ENCODE measurements at regions not wholly inside any gene's neighbourhood (a gene's known extent, or its start where the extent isn't known, plus 50 kb on each side); places are given as distances from the start of the nearest gene placed in this dataset.

DNA sequence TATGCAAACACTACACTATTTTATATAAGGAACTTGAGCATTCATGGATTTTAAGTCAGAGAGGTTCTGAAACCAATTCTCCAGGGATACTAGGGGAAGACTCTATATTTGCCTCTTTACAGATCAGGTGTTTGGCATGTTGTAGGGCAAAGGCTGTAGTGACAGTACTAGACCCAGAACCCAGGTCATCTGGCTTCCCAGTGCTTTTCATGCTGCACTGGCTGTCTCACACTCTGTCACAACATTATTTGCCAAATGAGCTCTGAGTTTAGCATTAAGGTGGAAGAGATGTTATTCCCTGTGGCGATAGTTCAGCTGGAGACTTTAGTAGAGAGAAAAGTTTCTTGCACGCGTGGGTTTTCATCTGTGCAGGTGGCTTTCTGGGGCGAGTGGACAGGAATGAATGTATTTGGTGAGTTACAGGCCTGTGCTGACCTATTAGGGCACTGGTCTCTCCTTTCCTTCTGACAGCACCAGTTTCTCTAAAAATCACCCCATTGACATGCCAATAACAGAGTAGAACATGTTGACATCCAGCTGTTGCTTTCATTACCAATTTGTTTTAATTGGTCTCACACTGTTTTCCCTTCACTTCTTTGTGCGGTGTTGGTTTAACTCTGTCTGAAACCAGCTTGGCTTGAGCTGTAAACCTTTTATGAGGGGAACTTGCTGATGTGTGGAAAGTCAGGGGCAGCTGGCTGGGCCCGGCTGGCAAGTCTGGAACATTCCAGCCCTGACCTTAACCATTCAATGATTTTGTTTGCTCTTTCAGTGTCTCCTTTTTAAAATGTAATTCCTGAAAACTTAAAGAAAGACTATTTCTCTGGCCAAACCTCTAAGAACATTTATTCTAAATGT, 643.0 kb upstream of the FAM98A start (continued):
- TF ChIP-seq, protein P1, sequence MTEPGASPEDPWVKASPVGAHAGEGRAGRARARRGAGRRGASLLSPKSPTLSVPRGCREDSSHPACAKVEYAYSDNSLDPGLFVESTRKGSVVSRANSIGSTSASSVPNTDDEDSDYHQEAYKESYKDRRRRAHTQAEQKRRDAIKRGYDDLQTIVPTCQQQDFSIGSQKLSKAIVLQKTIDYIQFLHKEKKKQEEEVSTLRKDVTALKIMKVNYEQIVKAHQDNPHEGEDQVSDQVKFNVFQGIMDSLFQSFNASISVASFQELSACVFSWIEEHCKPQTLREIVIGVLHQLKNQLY (CRISPR knock-in tag; IDR thresholded peaks at IDR 0.05), result no peak
- TF ChIP-seq TEAD4 (CRISPR knock-in tag; IDR thresholded peaks at IDR 0.05), result no peak

DNA sequence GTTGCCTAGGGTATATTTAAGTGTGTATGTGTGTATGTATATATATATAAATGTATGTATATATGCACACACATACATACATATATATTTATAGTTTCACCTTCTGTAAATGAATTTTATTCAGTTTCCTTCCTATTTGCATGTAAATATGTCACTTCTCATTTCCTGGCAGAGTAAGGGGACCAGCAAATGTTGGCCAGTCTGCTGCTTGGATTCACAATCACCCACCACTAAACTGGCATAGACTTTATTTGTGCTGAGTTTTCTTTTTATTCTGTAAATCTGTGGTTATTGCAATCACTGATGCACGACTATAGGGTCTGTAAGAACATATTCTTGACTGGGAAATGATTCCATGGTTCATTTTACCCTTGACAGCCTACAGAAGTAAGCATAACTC, 640.4 kb upstream of the FAM98A start:
- POLR2A ChIA-PET, result no interaction called here
- H3K27ac Mint-ChIP-seq, result no peak overlapping the region

More for the DNA sequence above, 640.4 kb upstream of the FAM98A start:
- peaks cover 34% of the 10 kb centered on the region for H3K9me3 Mint-ChIP-seq
- peaks cover 10% of the 10 kb centered on the region for H3K4me1 Mint-ChIP-seq
- peaks cover 15% of the 10 kb centered on the region for H3K36me3 Mint-ChIP-seq
- ATAC-seq, result no peak
- no peak overlapping the region for H3K4me3 Mint-ChIP-seq
- no peak for TF ChIP-seq MYBL2 (CRISPR knock-in tag; IDR thresholded peaks at IDR 0.05)
- TF ChIP-seq FOXP1 (CRISPR knock-in tag; IDR thresholded peaks at IDR 0.05; ENCODE audit: borderline replicate concordance), result no peak
- no peak for TF ChIP-seq NR1H2 (CRISPR knock-in tag; IDR thresholded peaks at IDR 0.05)
- no peak for TF ChIP-seq JUN (CRISPR knock-in tag; IDR thresholded peaks at IDR 0.05)
- TF ChIP-seq ZNF121 (CRISPR knock-in tag; IDR thresholded peaks at IDR 0.05), result no peak
- no peak for TF ChIP-seq ZNF396 (CRISPR knock-in tag; IDR thresholded peaks at IDR 0.05; ENCODE audit: borderline replicate concordance)
- TF ChIP-seq JAZF1 (CRISPR knock-in tag; IDR thresholded peaks at IDR 0.05), result no peak
- no peak for TF ChIP-seq IRF2 (CRISPR knock-in tag; IDR thresholded peaks at IDR 0.05; ENCODE audit: borderline replicate concordance, low read depth)
- TF ChIP-seq, protein P2, sequence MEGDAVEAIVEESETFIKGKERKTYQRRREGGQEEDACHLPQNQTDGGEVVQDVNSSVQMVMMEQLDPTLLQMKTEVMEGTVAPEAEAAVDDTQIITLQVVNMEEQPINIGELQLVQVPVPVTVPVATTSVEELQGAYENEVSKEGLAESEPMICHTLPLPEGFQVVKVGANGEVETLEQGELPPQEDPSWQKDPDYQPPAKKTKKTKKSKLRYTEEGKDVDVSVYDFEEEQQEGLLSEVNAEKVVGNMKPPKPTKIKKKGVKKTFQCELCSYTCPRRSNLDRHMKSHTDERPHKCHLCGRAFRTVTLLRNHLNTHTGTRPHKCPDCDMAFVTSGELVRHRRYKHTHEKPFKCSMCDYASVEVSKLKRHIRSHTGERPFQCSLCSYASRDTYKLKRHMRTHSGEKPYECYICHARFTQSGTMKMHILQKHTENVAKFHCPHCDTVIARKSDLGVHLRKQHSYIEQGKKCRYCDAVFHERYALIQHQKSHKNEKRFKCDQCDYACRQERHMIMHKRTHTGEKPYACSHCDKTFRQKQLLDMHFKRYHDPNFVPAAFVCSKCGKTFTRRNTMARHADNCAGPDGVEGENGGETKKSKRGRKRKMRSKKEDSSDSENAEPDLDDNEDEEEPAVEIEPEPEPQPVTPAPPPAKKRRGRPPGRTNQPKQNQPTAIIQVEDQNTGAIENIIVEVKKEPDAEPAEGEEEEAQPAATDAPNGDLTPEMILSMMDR (IDR thresholded peaks at IDR 0.05), result no peak
- no peak for TF ChIP-seq SMAD3 (CRISPR knock-in tag; IDR thresholded peaks at IDR 0.05; ENCODE audit: borderline replicate concordance)
- TF ChIP-seq, protein P3, sequence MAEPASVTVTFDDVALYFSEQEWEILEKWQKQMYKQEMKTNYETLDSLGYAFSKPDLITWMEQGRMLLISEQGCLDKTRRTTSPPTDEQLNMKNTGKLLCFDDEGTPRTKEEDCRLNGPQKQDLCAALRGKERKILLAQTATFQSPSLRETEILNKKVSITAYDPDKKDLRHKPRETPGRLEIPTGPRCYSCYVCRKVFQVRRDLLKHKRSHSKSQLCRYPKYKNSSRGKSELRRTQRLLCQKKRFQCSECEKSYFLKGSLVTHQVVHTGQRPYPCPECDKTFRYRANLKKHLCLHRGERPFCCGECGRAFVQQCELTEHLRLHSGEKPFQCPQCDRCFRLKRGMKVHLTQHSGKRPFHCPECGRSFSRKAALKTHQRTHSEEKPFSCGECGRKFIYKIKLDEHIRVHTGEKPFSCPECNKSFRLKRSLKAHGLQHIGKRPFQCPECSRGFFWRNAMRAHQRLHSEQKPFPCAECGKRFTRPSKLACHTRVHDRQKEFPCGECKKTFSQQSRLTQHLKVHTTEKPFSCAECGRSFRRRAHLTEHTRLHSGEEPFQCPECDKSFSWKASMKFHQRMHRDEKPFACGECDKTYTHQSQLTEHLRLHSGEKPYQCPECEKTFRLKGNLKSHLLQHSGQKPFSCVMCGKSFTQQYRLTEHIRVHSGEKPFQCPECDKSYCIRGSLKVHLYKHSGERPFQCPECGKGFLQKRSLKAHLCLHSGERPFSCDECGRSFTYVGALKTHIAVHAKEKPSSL (CRISPR knock-in tag; conservative IDR thresholded peaks at IDR 0.05), result no peak
- TF ChIP-seq SOX15 (CRISPR knock-in tag; IDR thresholded peaks at IDR 0.05), result no peak
- TF ChIP-seq, protein P4, sequence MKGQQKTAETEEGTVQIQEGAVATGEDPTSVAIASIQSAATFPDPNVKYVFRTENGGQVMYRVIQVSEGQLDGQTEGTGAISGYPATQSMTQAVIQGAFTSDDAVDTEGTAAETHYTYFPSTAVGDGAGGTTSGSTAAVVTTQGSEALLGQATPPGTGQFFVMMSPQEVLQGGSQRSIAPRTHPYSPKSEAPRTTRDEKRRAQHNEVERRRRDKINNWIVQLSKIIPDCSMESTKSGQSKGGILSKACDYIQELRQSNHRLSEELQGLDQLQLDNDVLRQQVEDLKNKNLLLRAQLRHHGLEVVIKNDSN (CRISPR knock-in tag; IDR thresholded peaks at IDR 0.05), result no peak
- TF ChIP-seq, protein P5, sequence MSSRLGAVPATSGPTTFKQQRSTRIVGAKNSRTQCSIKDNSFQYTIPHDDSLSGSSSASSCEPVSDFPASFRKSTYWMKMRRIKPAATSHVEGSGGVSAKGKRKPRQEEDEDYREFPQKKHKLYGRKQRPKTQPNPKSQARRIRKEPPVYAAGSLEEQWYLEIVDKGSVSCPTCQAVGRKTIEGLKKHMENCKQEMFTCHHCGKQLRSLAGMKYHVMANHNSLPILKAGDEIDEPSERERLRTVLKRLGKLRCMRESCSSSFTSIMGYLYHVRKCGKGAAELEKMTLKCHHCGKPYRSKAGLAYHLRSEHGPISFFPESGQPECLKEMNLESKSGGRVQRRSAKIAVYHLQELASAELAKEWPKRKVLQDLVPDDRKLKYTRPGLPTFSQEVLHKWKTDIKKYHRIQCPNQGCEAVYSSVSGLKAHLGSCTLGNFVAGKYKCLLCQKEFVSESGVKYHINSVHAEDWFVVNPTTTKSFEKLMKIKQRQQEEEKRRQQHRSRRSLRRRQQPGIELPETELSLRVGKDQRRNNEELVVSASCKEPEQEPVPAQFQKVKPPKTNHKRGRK (CRISPR knock-in tag; IDR thresholded peaks at IDR 0.05; ENCODE audit: borderline replicate concordance), result no peak
- TF ChIP-seq, protein P6, sequence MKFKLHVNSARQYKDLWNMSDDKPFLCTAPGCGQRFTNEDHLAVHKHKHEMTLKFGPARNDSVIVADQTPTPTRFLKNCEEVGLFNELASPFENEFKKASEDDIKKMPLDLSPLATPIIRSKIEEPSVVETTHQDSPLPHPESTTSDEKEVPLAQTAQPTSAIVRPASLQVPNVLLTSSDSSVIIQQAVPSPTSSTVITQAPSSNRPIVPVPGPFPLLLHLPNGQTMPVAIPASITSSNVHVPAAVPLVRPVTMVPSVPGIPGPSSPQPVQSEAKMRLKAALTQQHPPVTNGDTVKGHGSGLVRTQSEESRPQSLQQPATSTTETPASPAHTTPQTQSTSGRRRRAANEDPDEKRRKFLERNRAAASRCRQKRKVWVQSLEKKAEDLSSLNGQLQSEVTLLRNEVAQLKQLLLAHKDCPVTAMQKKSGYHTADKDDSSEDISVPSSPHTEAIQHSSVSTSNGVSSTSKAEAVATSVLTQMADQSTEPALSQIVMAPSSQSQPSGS (CRISPR knock-in tag; IDR thresholded peaks at IDR 0.05; ENCODE audit: borderline replicate concordance, low read depth), result no peak
- no peak for TF ChIP-seq GTF2I (CRISPR knock-in tag; conservative IDR thresholded peaks at IDR 0.05)
- TF ChIP-seq ELF4 (CRISPR knock-in tag; IDR thresholded peaks at IDR 0.05; ENCODE audit: low read depth), result no peak
- TF ChIP-seq NR3C1 (CRISPR knock-in tag; conservative IDR thresholded peaks at IDR 0.05; ENCODE audit: low read depth), result no peak
- CTCF ChIA-PET, result no interaction called here
- H3K27me3 Mint-ChIP-seq (ENCODE audit: low read depth), result peaks cover 50% of the 10 kb centered on the region
- DNase-seq (ENCODE audit: low spot score), result no peak

Data from WTC11 (cell line).